HG03432 (cell line): ENCODE measurements at regions not wholly inside any gene's neighbourhood (a gene's known extent, or its start where the extent isn't known, plus 50 kb on each side); places are given as distances from the start of the nearest gene placed in this dataset.
"Not testable (repeated sequence)": the region's sequence is repeated elsewhere in the genome, so short reads cannot be mapped to it uniquely, and the experiment has no call there.

Source experiments
- ATAC-seq: cut with Tn5 transposase; IDR thresholded peaks from one replicate; pipeline ENCODE4 v1.9.1; 2021; ENCODE audit warnings: mild to moderate bottlenecking, moderate library complexity; ENCODE audit not compliant: unreplicated experiment

DNA sequence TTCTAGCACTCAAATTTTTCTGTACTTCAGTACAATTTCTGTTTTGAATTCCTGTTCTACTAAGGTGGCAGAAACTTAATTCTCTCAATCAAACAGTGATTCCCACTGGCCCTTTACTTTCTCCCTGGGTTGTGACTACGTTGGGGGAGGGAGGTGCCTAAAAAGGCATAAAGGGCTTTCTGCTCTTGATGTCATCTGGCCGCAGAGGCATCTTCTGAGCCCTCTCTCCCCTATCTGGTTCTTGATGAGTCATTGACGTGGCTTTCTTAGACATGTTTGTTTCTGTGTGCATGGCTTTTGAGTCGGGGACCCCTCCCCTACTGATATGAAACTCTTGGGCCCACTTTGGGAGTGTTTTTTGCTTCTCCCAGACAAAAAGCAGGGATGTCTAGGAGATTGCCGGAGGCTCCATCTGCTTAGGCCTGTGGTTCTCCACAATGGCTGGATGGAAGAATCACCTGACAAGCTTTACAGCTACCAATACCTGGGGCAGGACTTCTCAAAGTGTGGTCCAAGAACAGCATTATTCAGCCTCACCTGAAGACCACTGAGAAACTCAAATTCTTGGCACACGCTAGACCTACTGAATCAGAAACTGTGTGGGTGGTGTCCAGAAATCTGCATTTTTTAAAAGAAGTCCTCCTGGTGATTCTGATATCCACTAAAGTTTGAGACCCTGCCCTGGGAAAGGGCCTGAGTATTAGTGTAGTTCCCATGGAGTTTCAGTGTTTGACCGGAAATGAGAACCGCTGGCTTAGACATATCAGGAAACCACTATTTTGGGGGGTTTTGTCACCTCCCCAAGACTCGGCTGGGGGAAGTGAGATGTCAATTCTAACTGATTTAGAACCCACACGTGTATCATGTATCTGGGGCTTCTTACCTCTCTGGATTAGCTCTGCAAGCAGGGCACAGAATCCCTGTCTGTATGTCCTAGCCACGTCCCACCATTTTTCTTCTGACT lies 395.7 kb upstream of the PDE3A start:
- ATAC-seq = peak; percentile 72

GRCh38 chr12:19978193-19978592 lies 390.1 kb upstream of the PDE3A start:
- ATAC-seq = no peak

DNA sequence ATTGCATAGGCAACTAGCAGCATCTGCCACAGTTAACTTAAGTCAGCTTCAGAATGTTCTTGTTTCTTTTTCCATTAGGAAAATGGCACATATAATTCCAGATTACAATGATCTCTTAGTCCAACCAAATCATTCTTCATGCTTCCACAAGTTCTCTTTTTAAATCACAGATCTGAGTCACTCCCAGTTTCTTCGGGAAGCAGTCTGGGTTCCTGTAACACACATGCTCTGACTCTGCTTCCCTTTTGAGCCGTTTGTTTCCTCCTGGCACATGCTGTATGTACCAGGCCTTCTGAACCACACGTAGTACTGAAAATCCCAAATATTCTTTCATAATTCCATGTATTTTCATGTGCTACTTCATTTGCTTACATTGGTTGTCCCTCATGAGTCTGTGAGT lies 388.8 kb upstream of the PDE3A start:
- no peak for ATAC-seq

DNA sequence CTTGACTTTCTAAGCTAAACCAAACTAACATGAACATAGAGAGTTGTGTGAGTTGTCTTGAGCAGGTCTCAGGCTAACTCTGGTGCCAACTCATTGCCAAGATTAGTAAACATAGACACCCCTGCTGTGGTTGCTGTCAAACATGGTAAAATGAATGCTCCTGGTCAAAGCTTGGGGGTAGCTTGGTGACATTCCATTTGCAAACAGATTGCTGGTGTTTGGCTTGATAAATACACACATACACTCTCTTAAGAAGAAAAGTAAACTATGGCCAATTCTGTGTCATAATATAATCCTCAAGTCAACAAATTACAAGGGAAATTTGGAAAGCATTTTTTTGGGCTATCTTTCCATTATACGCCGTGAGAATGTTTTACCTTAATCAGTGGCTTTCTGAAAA lies 386.4 kb upstream of the PDE3A start:
- no peak for ATAC-seq

GRCh38 chr12:19988001-19988400 lies 380.3 kb upstream of the PDE3A start:
- no peak for ATAC-seq

DNA sequence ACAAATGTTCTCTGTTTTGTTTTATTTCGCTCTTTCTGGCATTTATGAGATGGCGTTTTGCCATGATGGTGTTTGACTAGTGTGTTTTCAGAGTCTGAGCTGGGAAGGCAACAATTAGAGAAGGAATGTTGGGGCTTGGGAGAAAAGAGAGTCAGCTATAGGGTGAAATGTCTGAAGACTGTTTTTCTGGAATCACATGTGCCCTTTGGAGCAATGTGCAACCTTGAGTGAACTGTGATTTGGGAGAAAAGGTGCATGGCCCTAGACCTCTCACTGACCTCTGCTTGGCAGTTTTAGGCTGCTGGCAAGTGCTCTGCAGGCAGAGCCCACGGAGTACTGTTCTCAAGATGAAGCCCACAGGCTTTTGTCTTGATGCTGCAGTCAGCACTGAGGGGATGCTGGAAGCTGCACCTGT lies 379.9 kb upstream of the PDE3A start:
- no peak for ATAC-seq

GRCh38 chr12:19988948-19989347 lies 379.4 kb upstream of the PDE3A start:
- no peak for ATAC-seq

DNA sequence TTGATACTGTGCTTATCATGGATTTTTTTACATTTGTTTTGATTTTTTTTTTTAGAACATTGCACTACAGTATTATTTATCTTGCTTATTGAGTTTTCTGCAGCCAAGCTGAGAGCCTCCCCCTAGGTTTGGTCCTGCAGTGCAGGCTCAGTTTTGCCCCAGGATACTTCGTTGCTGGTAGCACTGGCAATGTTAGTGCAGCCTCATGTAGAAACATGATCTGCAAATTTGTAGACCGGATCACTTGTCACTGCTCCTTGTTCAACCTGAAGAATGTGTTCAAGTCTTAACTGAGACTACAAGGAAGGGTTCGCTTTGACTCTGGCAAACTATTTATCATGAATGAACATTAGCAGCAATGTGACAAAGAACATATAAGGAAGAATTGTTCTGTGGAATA lies 377.2 kb upstream of the PDE3A start:
- ATAC-seq = no peak

DNA sequence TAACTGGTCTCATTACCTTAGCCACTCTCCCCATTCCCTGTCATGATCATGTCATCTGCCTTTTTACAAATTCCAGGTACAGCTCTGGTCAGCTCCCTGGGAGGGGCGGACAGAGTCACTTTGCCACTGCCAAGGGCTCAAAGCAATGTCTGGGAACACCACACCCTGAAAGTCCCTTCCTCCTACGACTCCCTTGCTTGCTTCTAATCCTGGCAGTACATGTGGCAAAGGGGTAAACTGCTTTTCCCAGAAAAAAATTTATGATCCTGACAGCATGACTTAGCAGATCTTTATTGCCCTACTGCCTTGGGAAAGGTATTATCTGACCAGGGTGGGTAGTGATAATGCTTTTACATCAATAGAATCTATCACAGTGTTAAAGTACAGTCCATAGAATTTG lies 376.0 kb upstream of the PDE3A start:
- ATAC-seq = no peak

DNA sequence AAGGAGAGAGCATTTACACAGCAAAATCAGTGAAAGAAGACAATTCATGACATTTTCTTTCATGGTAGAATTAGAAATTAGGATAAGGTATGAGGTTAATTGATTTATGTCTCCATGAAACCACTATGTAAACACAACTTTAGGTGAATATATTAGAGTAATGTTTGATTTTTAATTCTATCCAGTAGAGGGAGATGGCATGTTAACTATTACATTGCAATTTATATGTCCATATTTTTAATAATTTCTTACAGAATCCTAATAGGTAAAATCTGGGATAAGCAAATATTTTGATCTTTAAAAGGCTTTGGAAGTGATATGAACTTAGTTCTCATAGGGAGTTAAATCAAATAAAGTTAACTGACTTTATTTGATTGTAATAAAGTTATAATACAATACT lies 373.4 kb upstream of the PDE3A start:
- ATAC-seq = no peak

DNA sequence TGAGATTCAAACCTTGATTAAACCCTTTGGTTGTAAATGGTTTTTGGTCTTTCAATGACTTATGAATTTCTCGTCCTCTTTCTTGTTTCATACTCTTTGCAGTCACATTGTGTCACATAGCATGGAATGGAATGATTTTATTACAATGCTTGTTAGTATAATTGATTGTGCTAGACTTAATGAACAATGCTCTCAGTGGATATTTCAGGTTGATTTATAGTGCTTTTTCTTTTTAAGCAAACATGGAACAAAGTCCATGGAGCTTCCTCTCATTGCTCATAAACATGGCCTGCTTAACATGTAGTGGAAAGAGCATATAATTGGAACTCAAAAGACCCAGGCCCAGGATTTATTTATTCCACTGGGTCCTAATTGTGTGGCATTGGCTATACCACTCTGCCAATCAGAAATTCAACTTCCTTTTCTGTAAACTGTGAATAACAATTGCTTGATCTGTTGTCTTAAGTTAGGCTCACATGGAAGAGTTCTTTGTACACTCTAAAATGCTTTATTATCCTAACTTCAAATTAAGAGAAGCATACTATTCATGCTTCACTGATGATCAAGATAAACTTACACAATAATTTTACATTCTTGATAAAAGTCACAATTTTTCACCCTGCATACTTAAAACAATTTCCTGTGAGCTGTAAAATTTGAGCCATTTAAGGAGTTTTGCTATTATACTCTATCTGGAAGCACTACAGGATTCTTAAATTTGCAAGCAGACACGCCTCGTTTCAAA lies 370.5 kb upstream of the PDE3A start:
- ATAC-seq = no peak

DNA sequence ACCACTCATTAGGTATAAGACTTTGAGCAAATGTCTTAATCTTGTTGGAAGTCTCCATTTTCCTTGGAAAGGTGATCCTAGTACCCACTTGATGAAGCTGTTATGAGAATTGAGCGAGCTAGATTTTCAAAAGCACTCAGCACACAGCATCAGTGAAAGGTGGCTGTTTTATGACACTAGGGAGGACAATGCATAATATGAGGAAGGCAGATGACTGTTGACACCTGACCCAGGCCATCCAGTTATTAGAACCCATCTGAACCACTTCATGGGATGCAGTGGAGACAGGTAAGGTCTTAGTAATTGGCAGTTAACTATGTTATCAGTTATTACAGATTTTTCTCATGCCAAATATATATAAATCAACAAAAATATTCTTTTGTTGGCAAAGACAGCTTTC lies 369.9 kb upstream of the PDE3A start:
- ATAC-seq = no peak

GRCh38 chr12:19998961-19999804 lies 369.2 kb upstream of the PDE3A start:
- ATAC-seq = no peak

- ATAC-seq = no peak
These were observed 368.6 kb upstream of the PDE3A start for GRCh38 chr12:19999805-20000138.

GRCh38 chr12:20000229-20000849 lies 368.0 kb upstream of the PDE3A start:
- no peak for ATAC-seq

GRCh38 chr12:20003252-20003651 lies 365.1 kb upstream of the PDE3A start:
- ATAC-seq = no peak

DNA sequence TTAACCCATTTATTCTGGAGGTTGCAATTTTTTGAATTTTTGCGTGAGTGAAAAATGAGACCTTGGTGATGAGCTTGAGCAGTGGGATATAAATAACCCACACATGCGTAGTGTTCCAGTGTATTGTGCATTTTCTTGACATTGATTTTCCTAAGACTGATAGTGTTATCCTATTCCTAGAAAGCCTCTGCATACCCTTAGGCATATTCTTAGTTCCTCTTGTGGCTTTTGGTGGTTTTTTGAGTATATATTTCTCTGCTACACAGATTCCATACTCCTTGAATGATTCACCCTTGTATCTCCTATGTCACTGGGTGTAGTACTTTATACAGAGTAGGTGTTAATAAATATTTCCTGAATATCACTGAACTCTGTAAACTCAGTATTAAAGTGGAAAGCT lies 363.4 kb upstream of the PDE3A start:
- ATAC-seq = no peak

GRCh38 chr12:20006871-20007730 lies 361.2 kb upstream of the PDE3A start:
- ATAC-seq = no peak

DNA sequence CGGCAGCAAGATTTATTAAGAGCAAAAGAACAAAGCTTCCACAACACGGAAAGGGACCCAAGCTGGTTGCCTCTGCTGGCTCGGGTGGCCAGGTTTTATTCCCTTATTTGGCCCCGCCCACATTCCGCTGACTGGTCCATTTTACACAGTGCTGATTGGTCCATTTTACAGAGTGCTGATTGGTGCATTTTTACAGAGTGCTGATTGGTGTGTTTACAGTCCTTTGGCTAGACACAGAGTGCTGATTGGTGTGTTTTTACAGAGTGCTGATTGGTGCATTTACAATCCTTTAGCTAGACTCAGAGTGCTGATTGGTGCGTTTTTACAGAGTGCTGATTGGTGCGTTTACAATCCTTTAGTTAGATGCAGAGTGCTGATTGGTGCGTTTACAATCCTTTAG lies 358.4 kb upstream of the PDE3A start:
- not testable (repeated sequence) for ATAC-seq

DNA sequence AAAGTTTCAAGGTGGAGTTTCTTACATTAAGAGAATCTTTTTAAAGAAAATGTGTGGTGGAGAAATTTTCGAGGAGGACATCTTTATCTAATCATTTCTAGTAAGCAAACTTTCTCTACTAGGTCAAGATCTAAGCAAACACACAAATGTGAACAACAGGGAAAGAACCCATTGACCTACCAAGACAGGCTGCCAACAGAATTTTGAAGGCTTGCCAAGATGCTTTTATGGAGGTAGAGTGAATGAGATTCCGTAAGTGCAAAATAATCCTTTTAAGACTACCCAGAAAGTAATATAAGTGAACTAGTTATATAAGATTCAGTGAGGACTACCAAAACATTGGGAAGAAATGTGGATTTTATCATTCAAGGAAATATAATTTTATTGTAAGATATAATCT lies 357.1 kb upstream of the PDE3A start:
- no peak for ATAC-seq
